HG02885 (cell line): ENCODE measurements at regions not wholly inside any gene's neighbourhood (a gene's known extent, or its start where the extent isn't known, plus 50 kb on each side); places are given as distances from the start of the nearest gene placed in this dataset.
"Not testable (repeated sequence)": the region's sequence is repeated elsewhere in the genome, so short reads cannot be mapped to it uniquely, and the experiment has no call there.

Experiments
- ATAC-seq: cut with Tn5 transposase; IDR thresholded peaks from one replicate; pipeline ENCODE4 v1.9.1; 2021; ENCODE audit warnings: mild to moderate bottlenecking; ENCODE audit not compliant: unreplicated experiment, poor library complexity

GRCh38 chrX:3905522-3906258, 192.2 kb upstream of the PRKX start:
- not testable (repeated sequence) for ATAC-seq

- peak; percentile 14 for ATAC-seq
Observed at GRCh38 chrX:3902222-3902621, 188.8 kb upstream of the PRKX start.

- not testable (repeated sequence) for ATAC-seq
Observed at GRCh38 chrX:3896755-3897154, 183.3 kb upstream of the PRKX start.

DNA sequence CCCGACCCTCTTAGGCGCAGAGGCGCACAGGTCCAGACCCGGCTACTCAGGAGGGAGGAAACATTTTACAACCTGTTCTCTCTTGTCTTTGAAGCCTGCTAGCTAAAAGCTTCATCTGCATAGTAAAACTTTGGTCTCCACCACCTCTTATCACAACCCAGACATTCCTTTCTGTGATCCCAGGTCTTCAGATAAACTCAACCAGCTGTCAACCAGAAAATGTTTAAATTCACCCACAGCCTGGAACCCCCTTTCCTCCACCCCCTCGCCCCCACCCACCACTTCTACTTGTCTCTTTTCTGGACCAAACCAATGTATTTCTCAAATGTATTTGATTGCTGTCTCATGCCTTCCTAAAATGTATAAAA, 169.1 kb upstream of the PRKX start:
- ATAC-seq: not testable (repeated sequence)

- ATAC-seq: peak; percentile 97
Observed at GRCh38 chrX:3881898-3882552, 168.6 kb upstream of the PRKX start.

- ATAC-seq: peak; percentile 36
Observed at GRCh38 chrX:3881255-3881895, 167.9 kb upstream of the PRKX start.

DNA sequence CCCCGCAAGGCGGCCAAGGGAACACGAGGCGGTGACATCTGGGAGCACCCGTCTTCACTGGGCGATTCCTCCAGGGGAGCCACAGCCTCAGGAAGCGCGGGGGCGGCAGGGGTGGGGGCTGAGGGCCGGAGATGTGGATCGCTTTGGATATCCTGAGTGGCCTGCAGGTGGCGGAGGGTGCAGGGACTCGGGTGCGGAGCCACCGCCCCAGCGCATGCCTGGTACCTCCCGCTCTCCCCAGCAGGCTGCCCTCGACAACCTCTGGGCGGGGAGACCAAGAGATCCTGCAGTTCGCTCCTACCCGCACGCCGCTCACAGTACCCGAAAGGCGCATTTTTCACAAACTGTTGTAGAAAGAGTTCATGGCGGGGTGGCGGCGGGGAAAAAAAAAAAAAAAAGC, 162.9 kb upstream of the PRKX start:
- ATAC-seq: not testable (repeated sequence)

DNA sequence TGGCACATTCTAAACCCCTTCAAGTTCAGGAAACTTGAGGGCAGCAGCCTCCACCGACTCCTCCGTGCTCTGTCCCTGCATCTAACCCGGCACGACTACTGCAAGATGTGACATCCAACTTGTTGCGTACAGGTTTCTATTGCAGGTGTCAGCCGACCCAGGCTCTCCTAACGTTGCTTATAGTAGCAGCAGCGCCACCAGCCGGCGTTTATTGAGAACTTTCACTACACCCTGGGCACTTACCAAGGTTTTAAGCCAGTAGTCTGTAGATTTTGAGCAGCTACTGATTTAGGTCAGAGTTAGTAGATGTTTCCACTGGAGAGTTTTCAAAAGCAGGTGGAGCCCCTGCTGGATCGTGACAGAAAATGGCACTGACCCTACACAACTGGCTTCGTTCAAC, 162.2 kb upstream of the PRKX start:
- ATAC-seq: not testable (repeated sequence)

GRCh38 chrX:3872226-3872879, 158.9 kb upstream of the PRKX start:
- ATAC-seq: not testable (repeated sequence)

- not testable (repeated sequence) for ATAC-seq
Observed at GRCh38 chrX:3867067-3867831, 153.8 kb upstream of the PRKX start.

DNA sequence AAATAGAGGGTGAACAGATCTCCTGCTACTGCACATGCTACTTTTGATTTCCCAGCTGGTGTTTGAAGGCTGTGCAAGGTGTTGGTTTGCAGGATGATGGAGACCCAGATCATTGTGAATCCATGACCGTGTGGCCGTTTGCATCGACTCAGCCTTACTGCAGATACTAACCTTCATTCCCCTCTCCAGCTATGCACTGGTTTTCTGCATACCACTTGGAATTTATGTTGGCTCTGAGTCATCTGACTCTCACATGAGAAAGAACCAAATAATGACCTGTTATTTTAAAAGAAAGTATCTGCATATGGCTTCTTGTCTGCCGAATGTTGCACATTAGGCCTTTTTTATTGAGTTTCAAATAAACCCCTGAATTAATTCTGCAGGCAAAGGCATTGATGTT, 144.9 kb upstream of the PRKX start:
- not testable (repeated sequence) for ATAC-seq

- peak; percentile 88 for ATAC-seq
Observed at GRCh38 chrX:3843522-3844145, 130.2 kb upstream of the PRKX start.

GRCh38 chrX:3842822-3843521, 129.5 kb upstream of the PRKX start:
- peak; percentile 77 for ATAC-seq

GRCh38 chrX:3838754-3839153, 125.3 kb upstream of the PRKX start:
- not testable (repeated sequence) for ATAC-seq

DNA sequence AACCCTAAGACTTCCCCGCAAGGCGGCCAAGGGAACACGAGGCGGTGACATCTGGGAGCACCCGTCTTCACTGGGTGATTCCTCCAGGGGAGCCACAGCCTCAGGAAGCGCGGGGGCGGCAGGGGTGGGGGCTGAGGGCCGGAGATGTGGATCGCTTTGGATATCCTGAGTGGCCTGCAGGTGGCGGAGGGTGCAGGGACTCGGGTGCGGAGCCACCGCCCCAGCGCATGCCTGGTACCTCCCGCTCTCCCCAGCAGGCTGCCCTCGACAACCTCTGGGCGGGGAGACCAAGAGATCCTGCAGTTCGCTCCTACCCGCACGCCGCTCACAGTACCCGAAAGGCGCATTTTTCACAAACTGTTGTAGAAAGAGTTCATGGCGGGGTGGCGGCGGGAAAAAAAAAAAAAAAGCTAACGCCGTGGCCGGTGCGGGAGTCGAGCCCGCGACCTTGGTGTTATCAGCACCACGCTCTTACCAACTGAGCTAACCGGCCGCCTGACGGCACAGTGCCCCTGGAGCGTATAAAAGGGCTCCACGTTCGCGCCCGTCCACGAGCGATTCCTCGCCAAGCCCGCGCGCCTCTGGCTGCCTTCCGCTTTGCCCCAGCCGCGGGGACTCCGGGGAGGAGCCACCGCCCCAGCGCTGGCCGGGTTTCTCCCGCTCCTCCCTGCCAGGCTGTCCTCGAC, 124.7 kb upstream of the PRKX start:
- not testable (repeated sequence) for ATAC-seq

DNA sequence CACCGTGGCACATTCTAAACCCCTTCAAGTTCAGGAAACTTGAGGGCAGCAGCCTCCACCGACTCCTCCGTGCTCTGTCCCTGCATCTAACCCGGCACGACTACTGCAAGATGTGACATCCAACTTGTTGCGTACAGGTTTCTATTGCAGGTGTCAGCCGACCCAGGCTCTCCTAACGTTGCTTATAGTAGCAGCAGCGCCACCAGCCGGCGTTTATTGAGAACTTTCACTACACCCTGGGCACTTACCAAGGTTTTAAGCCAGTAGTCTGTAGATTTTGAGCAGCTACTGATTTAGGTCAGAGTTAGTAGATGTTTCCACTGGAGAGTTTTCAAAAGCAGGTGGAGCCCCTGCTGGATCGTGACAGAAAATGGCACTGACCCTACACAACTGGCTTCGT, 123.8 kb upstream of the PRKX start:
- ATAC-seq: not testable (repeated sequence)

- not testable (repeated sequence) for ATAC-seq
Observed at GRCh38 chrX:3833761-3834542, 120.5 kb upstream of the PRKX start.

- not testable (repeated sequence) for ATAC-seq
Observed at GRCh38 chrX:3830020-3830419, 116.6 kb upstream of the PRKX start.
